NT2/D1 (cell line): ENCODE measurements at regions not wholly inside any gene's neighbourhood (a gene's known extent, or its start where the extent isn't known, plus 50 kb on each side); places are given as distances from the start of the nearest gene placed in this dataset.
"Not testable (repeated sequence)": the region's sequence is repeated elsewhere in the genome, so short reads cannot be mapped to it uniquely, and the experiment has no call there.

Experiments used
- DNase-seq: peaks from one replicate; pipeline ENCODE4 v3.0.0-alpha.2; 2011; ENCODE audit warnings: low read depth, low spot score
- H3K27me3 ChIP-seq: 2 replicates; pipeline ENCODE4 v1.6.0; 2011; ENCODE audit warnings: mild to moderate bottlenecking; ENCODE audit not compliant: insufficient read length, insufficient read depth
- H3K36me3 ChIP-seq: 2 replicates; pipeline ENCODE4 v1.6.1; 2011; ENCODE audit warnings: mild to moderate bottlenecking, low read length, mixed read lengths; ENCODE audit not compliant: insufficient read depth, insufficient read length
- H3K4me1 ChIP-seq: 2 replicates; pipeline ENCODE4 v1.5.1; 2011; ENCODE audit not compliant: insufficient read depth, insufficient read length
- H3K4me3 ChIP-seq: 2 replicates; pipeline ENCODE4 v1.5.1; 2011; ENCODE audit warnings: low read depth; ENCODE audit not compliant: insufficient read length
- H3K9ac ChIP-seq: 2 replicates; pipeline ENCODE4 v1.6.0; 2011; ENCODE audit warnings: low read depth; ENCODE audit not compliant: insufficient read length
- H3K9me3 ChIP-seq: 2 replicates; pipeline ENCODE4 v1.5.1; 2011; ENCODE audit warnings: mild to moderate bottlenecking, low read length; ENCODE audit not compliant: insufficient read depth
- SUZ12 ChIP-seq: IDR thresholded peaks from 2 replicates; pipeline ENCODE4 v1.6.1; 2011; ENCODE audit not compliant: insufficient read length, insufficient read depth; ENCODE audit errors: extremely low read depth
- YY1 ChIP-seq: IDR thresholded peaks from 2 replicates; pipeline ENCODE4 v1.6.1; 2011; ENCODE audit not compliant: insufficient read length, insufficient read depth
- ZNF274 ChIP-seq: IDR thresholded peaks from 2 replicates; pipeline ENCODE4 v1.6.1; 2011; ENCODE audit warnings: mild to moderate bottlenecking, low read depth, low read length

DNA sequence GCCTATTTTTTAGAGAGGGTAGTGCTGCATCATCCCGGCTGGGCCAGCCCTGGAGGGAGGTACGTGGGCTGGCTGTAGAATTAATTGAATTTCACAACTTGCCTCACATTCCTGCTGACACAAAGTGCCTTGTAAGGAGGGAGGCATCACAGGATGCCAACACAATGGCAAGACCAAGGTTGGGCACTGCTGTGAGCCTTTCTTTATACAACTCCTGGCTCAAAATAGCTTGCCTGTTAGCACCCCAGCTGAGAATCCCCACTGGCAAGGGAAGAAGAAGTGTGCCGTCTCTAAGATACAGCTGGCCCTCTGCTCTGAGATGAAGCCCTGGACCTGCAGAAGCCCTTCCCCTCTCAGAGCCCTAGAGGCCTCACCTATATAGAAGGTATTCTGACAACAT, 873.9 kb downstream of the GRID1 start:
- Histone ChIP-seq H3K4me3 (no peak overlapping the region), H3K4me1 (no peaks in the 10 kb centered on the region), H3K9me3 (no peaks in the 10 kb centered on the region), H3K9ac (no peak overlapping the region), H3K27me3 (no peaks in the 10 kb centered on the region), H3K36me3 (no peaks in the 10 kb centered on the region)
- DNase-seq = peak; percentile 32
- TF ChIP-seq ZNF274 = no peak
- TF ChIP-seq SUZ12 = no peak
- no peak for TF ChIP-seq YY1

DNA sequence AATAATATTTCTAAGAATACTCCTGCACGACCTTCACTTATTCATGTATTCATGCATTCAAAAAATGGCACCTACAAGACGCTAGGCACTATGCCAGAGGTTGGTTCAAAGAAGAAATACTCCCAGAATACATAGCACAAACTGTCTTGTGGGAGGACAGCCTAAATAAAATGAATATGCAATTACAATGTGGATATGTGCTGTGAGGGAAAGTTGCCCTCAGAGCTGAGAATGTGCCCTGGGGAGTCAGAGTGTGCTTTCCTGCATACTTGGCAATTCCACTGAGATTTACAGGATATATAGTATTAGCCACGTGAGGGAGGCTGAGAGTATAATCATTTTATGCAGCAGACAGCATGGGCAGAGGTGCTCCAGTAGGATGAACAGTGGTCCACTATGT, 872.9 kb downstream of the GRID1 start:
- Histone ChIP-seq H3K4me3 (no peak overlapping the region), H3K27me3 (no peaks in the 10 kb centered on the region)

GRCh38 chr10:85504641-85505040, 862.0 kb downstream of the GRID1 start:
- not testable (repeated sequence) for H3K27me3 ChIP-seq, H3K9ac ChIP-seq, H3K36me3 ChIP-seq, DNase-seq, H3K4me1 ChIP-seq, H3K4me3 ChIP-seq
- peaks cover 16% of the 10 kb centered on the region for H3K9me3 ChIP-seq

More for the DNA sequence above, 872.9 kb downstream of the GRID1 start:
- TF ChIP-seq YY1 (no peak), SUZ12 (no peak), ZNF274 (no peak)
- no peak for DNase-seq
- Histone ChIP-seq H3K9ac (no peak overlapping the region), H3K4me1 (no peaks in the 10 kb centered on the region), H3K36me3 (no peaks in the 10 kb centered on the region), H3K9me3 (no peaks in the 10 kb centered on the region)

GRCh38 chr10:85508159-85508558, 858.4 kb downstream of the GRID1 start:
- Histone ChIP-seq H3K36me3 (no peaks in the 10 kb centered on the region), H3K27me3 (no peaks in the 10 kb centered on the region), H3K4me3 (no peak overlapping the region), H3K9ac (no peak overlapping the region), H3K4me1 (no peaks in the 10 kb centered on the region), H3K9me3 (peaks cover 16% of the 10 kb centered on the region)
- DNase-seq = no peak
- TF ChIP-seq SUZ12 = no peak
- TF ChIP-seq YY1 = no peak
- TF ChIP-seq ZNF274 = no peak

DNA sequence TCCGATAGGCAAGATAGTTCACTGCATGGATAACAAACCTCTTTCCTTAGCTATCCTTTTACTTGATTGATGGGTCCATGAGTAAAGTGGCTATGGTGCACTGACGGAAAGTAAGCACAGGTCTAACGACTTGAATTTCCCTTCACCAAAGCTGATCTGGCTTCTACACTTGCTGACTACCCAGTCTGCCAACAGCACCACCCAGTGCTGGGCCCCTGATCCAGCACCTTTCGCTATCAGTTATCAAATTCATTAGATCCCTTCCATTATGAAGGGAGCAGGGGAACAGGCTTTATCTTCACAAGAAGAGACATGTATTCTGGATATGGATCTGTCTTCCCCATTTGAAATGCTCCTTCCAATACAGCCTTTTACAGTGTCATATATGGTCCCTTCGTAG, 855.9 kb downstream of the GRID1 start:
- Histone ChIP-seq H3K27me3 (no peaks in the 10 kb centered on the region), H3K9ac (no peak overlapping the region), H3K4me1 (peaks cover 2% of the 10 kb centered on the region), H3K36me3 (no peaks in the 10 kb centered on the region), H3K9me3 (peaks cover 4% of the 10 kb centered on the region; the same call in 1 of the 2 replicates), H3K4me3 (no peak overlapping the region)
- DNase-seq = no peak
- no peak for TF ChIP-seq YY1
- TF ChIP-seq ZNF274 = no peak
- no peak for TF ChIP-seq SUZ12

DNA sequence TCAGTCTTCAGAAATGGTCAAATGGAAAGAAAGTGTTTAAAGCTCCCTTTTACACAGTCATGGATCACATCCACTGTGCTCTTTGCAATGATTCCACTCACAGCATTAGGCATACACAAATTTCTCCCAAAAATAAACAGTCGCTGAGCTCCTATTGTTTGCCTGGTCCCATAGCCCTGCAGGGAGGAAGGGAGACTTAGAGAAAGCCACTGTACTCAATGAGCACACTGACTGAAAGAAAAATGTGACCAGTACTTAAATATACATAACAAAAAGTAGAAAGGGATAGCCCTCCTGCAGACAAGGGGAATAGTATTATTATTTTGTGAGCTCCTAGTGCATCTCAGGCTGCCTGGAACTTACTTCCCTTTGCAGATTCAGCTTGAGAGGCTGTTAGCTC, 853.2 kb downstream of the GRID1 start:
- H3K36me3 ChIP-seq = no peaks in the 10 kb centered on the region
- H3K27me3 ChIP-seq = no peaks in the 10 kb centered on the region
- no peak overlapping the region for H3K4me3 ChIP-seq
- H3K9ac ChIP-seq = no peak overlapping the region
- DNase-seq = peak; percentile 15
- no peaks in the 10 kb centered on the region for H3K9me3 ChIP-seq
- peaks cover 2% of the 10 kb centered on the region for H3K4me1 ChIP-seq
- TF ChIP-seq ZNF274 (no peak), YY1 (no peak), SUZ12 (no peak)

DNA sequence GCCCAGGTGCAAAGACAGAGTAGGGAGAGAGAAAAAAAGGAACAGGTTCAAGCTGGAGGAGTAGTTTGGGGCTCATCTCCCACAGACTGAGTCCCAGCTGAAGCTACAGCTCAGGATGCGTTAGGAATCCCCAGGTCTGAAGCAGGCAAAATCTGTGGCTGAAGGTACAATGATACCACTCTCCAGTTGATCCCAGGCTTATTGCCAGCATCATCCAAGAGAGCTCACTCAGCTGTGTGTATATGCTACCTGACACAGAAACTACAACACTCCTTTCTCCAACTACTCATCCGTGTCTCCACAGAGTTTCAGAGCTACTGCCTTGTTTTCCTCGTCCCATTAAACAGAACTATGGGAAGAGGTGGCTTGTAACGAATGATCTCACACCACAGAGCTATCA, 851.3 kb downstream of the GRID1 start:
- Histone ChIP-seq H3K27me3 (no peaks in the 10 kb centered on the region), H3K4me3 (no peak overlapping the region), H3K36me3 (no peaks in the 10 kb centered on the region), H3K4me1 (peaks cover 2% of the 10 kb centered on the region), H3K9ac (no peak overlapping the region), H3K9me3 (no peaks in the 10 kb centered on the region)
- no peak for TF ChIP-seq SUZ12
- no peak for TF ChIP-seq YY1
- no peak for TF ChIP-seq ZNF274
- no peak for DNase-seq

GRCh38 chr10:85524001-85524666, 842.5 kb downstream of the GRID1 start:
- H3K27me3 ChIP-seq = no peaks in the 10 kb centered on the region
- H3K36me3 ChIP-seq = no peaks in the 10 kb centered on the region
- H3K9ac ChIP-seq = no peak overlapping the region
- H3K9me3 ChIP-seq = peaks cover 23% of the 10 kb centered on the region
- TF ChIP-seq ZNF274 (no peak), SUZ12 (no peak), YY1 (no peak)
- no peaks in the 10 kb centered on the region for H3K4me1 ChIP-seq
- DNase-seq = no peak
- H3K4me3 ChIP-seq = no peak overlapping the region
